AG09309 (cell line): ENCODE measurements at regions not wholly inside any gene's neighbourhood (a gene's known extent, or its start where the extent isn't known, plus 50 kb on each side); places are given as distances from the start of the nearest gene placed in this dataset.

Experiments
- DNase-seq: peaks from one replicate; pipeline ENCODE4 v3.0.0-alpha.2; 2010; ENCODE audit warnings: low read depth
- H3K4me3 ChIP-seq: 2 replicates; pipeline ENCODE4 v1.5.1; 2011; ENCODE audit warnings: mild to moderate bottlenecking, low read depth, low read length, moderate library complexity; ENCODE audit not compliant: control insufficient read depth
- CTCF ChIP-seq: IDR thresholded peaks from 2 replicates; pipeline ENCODE4 v1.5.1; 2011; ENCODE audit warnings: mild to moderate bottlenecking, low read depth, low read length, inconsistent platforms; ENCODE audit not compliant: insufficient read depth, control insufficient read depth; ENCODE audit errors: missing control alignments

GRCh38 chr10:8402576-8402975 is 348.1 kb downstream of the GATA3 start:
- no peak for DNase-seq
- no peak for TF ChIP-seq CTCF
- no peak overlapping the region for H3K4me3 ChIP-seq

GRCh38 chr10:8403711-8404371 is 349.4 kb downstream of the GATA3 start:
- H3K4me3 ChIP-seq, result no peak overlapping the region
- no peak for DNase-seq
- TF ChIP-seq CTCF, result no peak

GRCh38 chr10:8404721-8405120 is 350.2 kb downstream of the GATA3 start:
- H3K4me3 ChIP-seq, result no peak overlapping the region
- DNase-seq, result no peak
- TF ChIP-seq CTCF, result no peak

- no peak for TF ChIP-seq CTCF
- DNase-seq, result no peak
- H3K4me3 ChIP-seq, result no peak overlapping the region
Measured at GRCh38 chr10:8405596-8405995, 351.1 kb downstream of the GATA3 start.

GRCh38 chr10:8407501-8408021 is 353.1 kb downstream of the GATA3 start:
- no peak for DNase-seq
- no peak for TF ChIP-seq CTCF

GRCh38 chr10:8410506-8410905 is 356.0 kb downstream of the GATA3 start:
- H3K4me3 ChIP-seq, result no peak overlapping the region
- no peak for DNase-seq
- TF ChIP-seq CTCF, result no peak

More at GRCh38 chr10:8407501-8408021, 353.1 kb downstream of the GATA3 start:
- H3K4me3 ChIP-seq, result no peak overlapping the region
